ENCODE measurements at regions not wholly inside any gene's neighbourhood (a gene's known extent, or its start where the extent isn't known, plus 50 kb on each side); places are given as distances from the start of the nearest gene placed in this dataset.

GRCh38 chr15:94052711-94053110 lies 178.7 kb upstream of the MCTP2 start:
- no peak for DNase-seq

DNA sequence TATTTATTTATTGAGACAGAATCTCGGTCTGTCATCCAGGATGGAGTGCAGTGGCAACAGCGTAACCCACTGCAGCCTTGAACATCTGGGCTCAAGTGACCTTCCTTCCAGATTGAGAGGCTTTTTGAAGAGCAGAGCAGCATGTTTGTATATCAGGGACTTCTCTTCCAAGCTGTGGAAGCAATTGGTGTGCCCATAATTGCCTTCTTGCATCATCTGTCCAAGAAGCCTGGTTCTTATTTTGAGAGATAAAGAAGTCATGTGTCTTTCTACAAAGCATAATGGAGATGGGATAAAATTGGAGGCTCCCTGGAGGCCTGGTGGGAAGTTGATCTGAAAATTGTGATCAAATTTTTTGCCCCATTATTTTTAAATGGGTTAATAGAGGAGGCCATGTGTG lies 183.8 kb upstream of the MCTP2 start:
- no peak for DNase-seq

DNA sequence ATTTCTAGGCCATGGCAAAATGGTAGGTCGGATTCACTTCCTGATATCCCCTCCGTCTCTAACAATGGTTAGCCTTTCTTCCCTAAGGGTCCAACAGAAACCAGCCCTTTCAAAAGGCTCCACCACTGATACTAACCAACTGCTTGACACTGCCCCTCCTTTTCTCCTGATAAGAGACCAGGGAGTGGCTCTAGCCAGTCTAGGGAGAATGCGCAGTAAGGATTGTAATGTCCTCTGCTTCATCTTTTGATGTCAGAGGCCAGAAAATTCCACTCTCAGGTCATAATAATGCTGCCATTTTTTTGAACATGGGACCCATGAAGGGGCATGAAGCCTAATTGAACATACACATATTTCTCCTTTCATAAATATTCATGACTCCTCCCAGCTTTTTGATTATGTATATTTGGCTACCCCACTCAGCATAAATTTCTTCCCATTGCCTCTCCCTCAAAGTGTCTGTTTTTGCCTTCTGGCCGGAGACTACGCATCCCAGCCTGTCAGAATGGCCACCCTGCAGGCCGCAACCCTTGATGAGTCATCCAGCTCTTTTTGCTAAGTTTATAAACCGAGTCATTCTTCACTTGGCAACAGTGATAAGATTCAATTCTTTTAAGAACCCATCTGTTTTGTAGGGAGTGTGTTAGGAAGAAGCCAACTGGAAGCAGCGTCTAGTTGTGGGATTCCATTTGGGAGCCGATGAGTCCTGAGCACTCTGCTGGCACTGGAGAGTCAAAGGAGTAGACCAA lies 189.0 kb upstream of the MCTP2 start:
- DNase-seq, result no peak

GRCh38 chr15:94041746-94042145 lies 189.6 kb upstream of the MCTP2 start:
- no peak for DNase-seq

- DNase-seq, result no peak
Measured at GRCh38 chr15:94040541-94041248, 190.7 kb upstream of the MCTP2 start.

DNA sequence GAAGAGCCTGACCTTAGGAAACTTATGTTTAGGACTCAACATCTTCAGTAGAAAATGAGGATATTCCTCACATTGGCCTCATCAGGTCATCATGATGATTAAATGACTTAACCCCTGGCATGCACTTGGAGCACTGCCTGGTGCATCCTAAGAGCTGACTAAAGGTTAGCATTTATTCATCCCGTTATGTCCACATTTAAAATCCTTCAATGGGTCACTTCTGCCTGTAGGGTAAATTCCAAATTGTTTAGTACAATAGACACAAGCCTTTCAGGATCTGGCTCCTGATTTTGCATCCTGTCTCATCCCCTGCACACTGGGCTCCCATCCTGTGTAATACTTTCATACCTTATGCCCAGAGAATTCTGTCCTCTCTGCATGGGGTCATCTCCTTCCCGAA lies 195.2 kb upstream of the MCTP2 start:
- DNase-seq, result no peak

- no peak for DNase-seq
Measured at GRCh38 chr15:94033683-94034020, 197.7 kb upstream of the MCTP2 start.

- DNase-seq, result no peak
Measured at GRCh38 chr15:94033014-94033682, 198.2 kb upstream of the MCTP2 start.

DNA sequence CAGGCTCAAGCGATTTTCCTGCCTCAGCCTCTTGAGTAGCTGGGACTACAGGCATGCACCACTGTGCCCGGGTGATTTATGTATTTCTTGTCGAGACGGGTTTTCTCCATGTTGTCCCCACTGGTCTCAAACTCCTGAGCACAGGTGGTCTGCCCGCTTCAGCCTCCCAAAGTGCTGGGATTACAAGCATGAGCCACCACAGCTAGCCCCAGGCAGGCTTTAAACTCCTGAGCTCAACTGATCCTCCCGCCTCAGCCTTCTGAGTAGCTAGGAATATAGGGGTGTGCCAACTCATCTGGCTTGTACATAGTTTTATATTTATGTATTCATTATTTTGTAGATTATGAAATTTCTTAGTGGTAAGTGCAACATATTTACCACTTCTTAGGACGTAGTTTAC lies 198.8 kb upstream of the MCTP2 start:
- DNase-seq, result no peak

DNA sequence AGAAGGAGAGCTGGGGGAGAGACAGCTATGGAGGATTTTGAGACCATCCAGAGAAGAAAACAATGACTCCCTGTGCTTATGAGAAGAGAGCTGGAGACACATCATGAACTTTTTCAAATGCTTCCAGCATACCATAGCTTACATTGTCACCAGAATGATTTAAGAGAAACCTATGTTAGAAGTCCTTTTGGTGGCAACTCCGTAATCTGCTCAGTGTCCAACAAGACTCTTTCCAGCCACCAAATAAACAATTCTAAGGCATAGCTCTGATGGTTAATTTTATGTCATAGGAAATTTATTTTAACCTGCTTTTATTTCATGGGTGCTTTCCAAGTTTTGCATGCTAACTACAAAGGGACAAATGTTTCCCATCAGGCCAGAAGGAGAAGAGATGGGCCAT lies 200.3 kb upstream of the MCTP2 start:
- DNase-seq, result no peak

DNA sequence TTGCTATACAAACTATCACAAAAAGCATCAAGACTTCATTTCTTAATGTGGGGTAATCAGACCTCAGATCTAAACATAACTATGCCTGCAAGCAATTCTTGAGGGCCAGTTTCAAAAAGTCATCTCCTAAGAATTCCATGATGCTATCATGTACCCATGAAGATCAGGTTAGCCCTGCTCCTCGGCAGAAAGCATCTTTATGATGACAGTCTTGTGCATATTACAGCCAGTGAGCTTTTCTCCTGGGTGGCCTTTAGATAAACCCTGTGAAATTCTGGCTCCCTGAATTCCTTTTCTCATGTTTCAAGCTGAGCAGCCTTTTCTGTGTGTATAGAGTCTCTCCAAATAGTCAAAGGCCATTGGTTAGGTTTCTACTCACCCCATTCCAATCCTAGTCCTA lies 201.9 kb upstream of the MCTP2 start:
- DNase-seq, result no peak

GRCh38 chr15:94028809-94029208 lies 202.6 kb upstream of the MCTP2 start:
- DNase-seq, result no peak

DNA sequence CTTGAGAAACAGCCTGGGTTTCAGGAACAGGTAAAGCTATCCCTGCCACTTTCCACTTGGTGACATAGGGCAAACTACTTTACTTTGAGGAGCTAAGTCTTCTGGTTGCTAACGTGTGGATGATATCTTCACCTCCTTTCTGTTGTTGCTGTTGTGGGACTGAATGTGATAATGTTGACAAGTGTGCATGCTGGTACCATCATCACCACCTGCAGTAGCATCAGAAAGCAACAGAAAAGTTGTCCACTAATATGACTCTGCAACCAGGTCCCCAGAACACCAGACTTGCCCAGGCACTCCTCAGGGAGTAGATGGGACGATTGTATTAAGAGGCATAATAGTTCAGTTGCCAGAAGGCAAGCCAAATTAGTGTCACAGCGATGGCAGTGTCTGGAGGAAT lies 203.2 kb upstream of the MCTP2 start:
- no peak for DNase-seq

DNA sequence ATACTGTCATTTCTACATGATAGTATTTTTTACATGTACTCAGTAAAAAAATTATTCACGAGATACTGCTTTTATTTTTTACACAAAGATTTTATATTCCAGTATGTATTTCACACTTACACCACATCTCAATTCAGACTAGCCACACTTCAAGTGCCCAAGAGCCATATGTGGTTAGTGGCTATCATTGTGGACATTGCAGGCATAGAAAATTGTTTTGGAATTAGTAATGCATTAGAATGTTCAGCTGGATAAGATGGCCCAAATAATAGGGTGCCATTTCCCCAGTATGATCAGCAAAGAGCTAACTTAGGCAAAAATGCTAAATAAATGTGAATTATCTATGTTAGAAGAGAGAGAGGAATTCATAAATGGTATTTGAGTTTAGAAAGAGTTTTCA lies 203.8 kb upstream of the MCTP2 start:
- no peak for DNase-seq

- DNase-seq, result no peak
Measured at GRCh38 chr15:94026458-94027304, 204.7 kb upstream of the MCTP2 start.

DNA sequence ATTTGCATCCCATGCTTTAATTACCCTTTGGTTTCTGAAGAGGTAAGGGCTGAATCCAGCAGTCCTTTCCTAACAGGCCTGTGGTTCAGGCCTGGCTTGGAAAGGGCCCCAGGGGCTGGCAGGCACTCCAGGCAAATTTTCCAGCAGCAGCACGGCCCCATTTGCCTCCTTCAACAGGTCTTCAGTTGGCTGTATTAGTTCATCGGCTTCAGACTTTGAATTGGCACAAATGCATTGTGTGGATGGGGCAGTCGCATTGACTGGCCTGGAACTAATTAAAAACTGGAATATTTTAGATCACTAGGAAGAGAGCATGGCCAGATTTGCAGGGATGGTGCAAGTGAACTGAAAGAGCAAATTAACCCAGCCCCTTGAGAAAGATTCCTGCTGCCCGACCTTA lies 207.8 kb upstream of the MCTP2 start:
- no peak for DNase-seq

- no peak for DNase-seq
Measured at GRCh38 chr15:94021621-94022320, 209.6 kb upstream of the MCTP2 start.

- no peak for DNase-seq
Measured at GRCh38 chr15:94019062-94019461, 212.3 kb upstream of the MCTP2 start.

GRCh38 chr15:94015324-94015723 lies 216.0 kb upstream of the MCTP2 start:
- no peak for DNase-seq

- no peak for DNase-seq
Measured at GRCh38 chr15:94008104-94009074, 223.0 kb upstream of the MCTP2 start.

- DNase-seq, result no peak
Measured at GRCh38 chr15:94004697-94005096, 226.7 kb upstream of the MCTP2 start.

All from activated CD8-positive, alpha-beta memory T cell treated with anti-CD3 and anti-CD28 coated beads, Interleukin-2, amount 50 U/mL, for 4 hours (primary cell).